HL-60 (cell line): ENCODE measurements at regions not wholly inside any gene's neighbourhood (a gene's known extent, or its start where the extent isn't known, plus 50 kb on each side); places are given as distances from the start of the nearest gene placed in this dataset.

Experiments
- CTCF ChIP-seq: IDR thresholded peaks from one replicate; pipeline ENCODE4 v1.5.1; 2011; ENCODE audit warnings: low read length, control low read depth, inconsistent platforms; ENCODE audit not compliant: insufficient read depth
- POLR2AphosphoS5 ChIP-seq: IDR thresholded peaks from 2 replicates; pipeline ENCODE4 v1.6.1; 2012; ENCODE audit warnings: low read depth

- no peak for TF ChIP-seq CTCF
- TF ChIP-seq POLR2AphosphoS5: no peak
Measured at GRCh38 chr2:83837823-83838222, 621.3 kb downstream of the SUCLG1 start.
